B cell (primary cell): ENCODE measurements at regions not wholly inside any gene's neighbourhood (a gene's known extent, or its start where the extent isn't known, plus 50 kb on each side); places are given as distances from the start of the nearest gene placed in this dataset.

Experiments used
- ATAC-seq: fragments of 200-7000 bp; cut with Tn5 transposase; one replicate; pipeline ENCODE4 v1.10.0; 2021; ENCODE audit warnings: low read depth, mild to moderate bottlenecking, moderate number of reproducible peaks, moderate library complexity
- CTCF ChIA-PET: fragments of 350-600 bp; sonication (Branson Sonifier 250); formaldehyde crosslinking; loops from one replicate; lab custom pipeline; 2021; ENCODE audit warnings: antibody characterized with exemption, inconsistent platforms; lab: Charles Lee
- POLR2A ChIA-PET: fragments of 350-600 bp; sonication (Branson Sonifier 250); formaldehyde crosslinking; loops from one replicate; lab custom pipeline; 2021; ENCODE audit warnings: antibody characterized with exemption; lab: Charles Lee
- DNase-seq: peaks from one replicate; pipeline ENCODE4 v3.0.0; 2013
- H2AFZ ChIP-seq: 2 replicates; pipeline ENCODE4 v1.6.1; 2012; ENCODE audit warnings: mild to moderate bottlenecking, low read depth, low read length; ENCODE audit not compliant: insufficient read depth, poor library complexity, severe bottlenecking
- H3K27ac ChIP-seq, 2 donors: 1 replicate in 1 of 2; 2 replicates in 1 of 2; pipeline ENCODE4 v1.5.1; 2012 to 2013; ENCODE audit warnings: low read length in 2 of 2, mild to moderate bottlenecking in 2 of 2, moderate library complexity in 1 of 2
- H3K27me3 ChIP-seq, 4 experiments: fragments of 200-600 bp in 1 of 4; sonication (generic) in 1 of 4; replicated peaks in 1 of 4; 1 replicate in 2 of 4; 2 replicates in 2 of 4; pipeline versions ENCODE4 v1.6.1 to v1.7.0; 2013 to 2016; ENCODE audit warnings: low read length in 3 of 4, mild to moderate bottlenecking in 2 of 4, mixed read lengths in 1 of 4, moderate library complexity in 1 of 4; ENCODE audit not compliant: insufficient read depth in 4 of 4, control insufficient read depth in 3 of 4; ENCODE audit errors: control extremely low read depth in 1 of 4
- H3K36me3 ChIP-seq, 2 experiments: replicated peaks in 1 of 2; 1 replicate in 1 of 2; 2 replicates in 1 of 2; pipeline versions ENCODE4 v1.6.1 to v1.7.1; 2013; ENCODE audit warnings: low read length in 1 of 2; ENCODE audit not compliant: insufficient read depth in 2 of 2, control insufficient read depth in 1 of 2; ENCODE audit errors: control extremely low read depth in 1 of 2, extremely low read depth in 1 of 2
- H3K4me1 ChIP-seq, 2 donors: fragments of 200-600 bp in 1 of 2; sonication (generic) in 1 of 2; 1 replicate in 1 of 2; 2 replicates in 1 of 2; pipeline versions ENCODE4 v1.5.1 to v1.6.1; 2013 to 2017; ENCODE audit warnings: low read length in 2 of 2; ENCODE audit not compliant: control insufficient read depth in 2 of 2, insufficient read depth in 2 of 2
- H3K4me2 ChIP-seq: replicated peaks from 2 replicates; pipeline ENCODE3; 2012; ENCODE audit warnings: mild to moderate bottlenecking, low read depth, low read length; ENCODE audit not compliant: poor library complexity, severe bottlenecking
- H3K4me3 ChIP-seq, 5 experiments: fragments of 200-600 bp in 1 of 5; sonication (generic) in 1 of 5; 1 replicate in 3 of 5; 2 replicates in 2 of 5; pipeline versions ENCODE4 v1.5.1 to v1.7.0; 2011 to 2016; ENCODE audit warnings: low read length in 4 of 5, mild to moderate bottlenecking in 4 of 5, low read depth in 2 of 5, control low read depth in 1 of 5, moderate library complexity in 1 of 5; ENCODE audit not compliant: insufficient read depth in 1 of 5; ENCODE audit errors: control extremely low read depth in 1 of 5, extremely low read depth in 1 of 5
- H3K79me2 ChIP-seq: fragments of 200-600 bp; sonication (generic); one replicate; pipeline ENCODE4 v1.6.0; 2016; ENCODE audit warnings: low read length; ENCODE audit not compliant: control insufficient read depth, insufficient read depth
- H3K9ac ChIP-seq: fragments of 200-600 bp; sonication (generic); 2 replicates; pipeline ENCODE4 v1.6.1; 2017; ENCODE audit warnings: mild to moderate bottlenecking, low read length, moderate library complexity
- H3K9me3 ChIP-seq, 3 donors: one replicate each; pipeline versions ENCODE4 v1.6.1 to v1.7.1; 2013; ENCODE audit warnings: low read length in 2 of 3; ENCODE audit not compliant: control insufficient read depth in 2 of 3, insufficient read depth in 1 of 3; ENCODE audit errors: control extremely low read depth in 1 of 3
- H4K20me1 ChIP-seq: 2 replicates; pipeline ENCODE4 v1.6.0; 2012; ENCODE audit warnings: mild to moderate bottlenecking, low read length; ENCODE audit not compliant: insufficient read depth, control insufficient read depth, poor library complexity, severe bottlenecking
- H3K27ac Mint-ChIP-seq: one replicate; pipeline ENCODE4 v1.8.0; 2021; ENCODE audit warnings: mixed read lengths
- H3K27me3 Mint-ChIP-seq: one replicate; pipeline ENCODE4 v1.8.0; 2021; ENCODE audit warnings: mixed read lengths
- H3K4me1 Mint-ChIP-seq: one replicate; pipeline ENCODE4 v1.8.0; 2021; ENCODE audit warnings: mixed read lengths
- H3K4me3 Mint-ChIP-seq: one replicate; pipeline ENCODE4 v1.8.0; 2021; ENCODE audit warnings: mixed read lengths
- H3K9me3 Mint-ChIP-seq: one replicate; pipeline ENCODE4 v1.8.0; 2022; ENCODE audit warnings: mixed read lengths; ENCODE audit not compliant: insufficient read depth
- EZH2 ChIP-seq: IDR thresholded peaks from 2 replicates; pipeline ENCODE4 v1.6.1; 2012; ENCODE audit warnings: borderline replicate concordance, low read depth, mild to moderate bottlenecking, moderate library complexity, low read length; ENCODE audit not compliant: insufficient read depth, poor library complexity, severe bottlenecking
- WGBS: methylation state at CpG from one replicate; pipeline ENCODE4 v1.1.5; 2013; ENCODE audit warnings: missing lambda C conversion rate; ENCODE audit not compliant: insufficient coverage; 5-methylcytosine and 5-hydroxymethylcytosine counted together
- intact Hi-C: fragments of 100-400 bp; cut with micrococcal nuclease; formaldehyde crosslinking; loops from one replicate; pipeline ENCODE4 v1.10.0; 2022
- TF ChIP-seq, protein P1 (sequence below): fragments of 200-600 bp; IDR thresholded peaks from one replicate; pipeline ENCODE4 v1.8.0; 2022; ENCODE audit warnings: antibody characterized with exemption, mild to moderate bottlenecking

- Histone ChIP-seq H3K4me3 (no peak overlapping the region), H3K4me2 (no peak overlapping the region), H3K79me2 (no peaks in the 10 kb centered on the region), H3K4me1 (no peaks in the 10 kb centered on the region), H3K9ac (no peak overlapping the region), H3K36me3 (no peaks in the 10 kb centered on the region), H3K27ac (no peak overlapping the region), H4K20me1 (no peaks in the 10 kb centered on the region), H3K27me3 (peaks cover 0 to 3% (median 0%) of the 10 kb centered on the region in 4 experiments), H2AFZ (no peak overlapping the region), H3K9me3 (no peaks in the 10 kb centered on the region)
- CTCF ChIA-PET: no interaction called here
- H3K9me3 Mint-ChIP-seq: no peaks in the 10 kb centered on the region
- ATAC-seq: no peak
- POLR2A ChIA-PET: no interaction called here
- DNase-seq: no peak
- H3K27ac Mint-ChIP-seq: no peak overlapping the region
- TF ChIP-seq, protein P1, sequence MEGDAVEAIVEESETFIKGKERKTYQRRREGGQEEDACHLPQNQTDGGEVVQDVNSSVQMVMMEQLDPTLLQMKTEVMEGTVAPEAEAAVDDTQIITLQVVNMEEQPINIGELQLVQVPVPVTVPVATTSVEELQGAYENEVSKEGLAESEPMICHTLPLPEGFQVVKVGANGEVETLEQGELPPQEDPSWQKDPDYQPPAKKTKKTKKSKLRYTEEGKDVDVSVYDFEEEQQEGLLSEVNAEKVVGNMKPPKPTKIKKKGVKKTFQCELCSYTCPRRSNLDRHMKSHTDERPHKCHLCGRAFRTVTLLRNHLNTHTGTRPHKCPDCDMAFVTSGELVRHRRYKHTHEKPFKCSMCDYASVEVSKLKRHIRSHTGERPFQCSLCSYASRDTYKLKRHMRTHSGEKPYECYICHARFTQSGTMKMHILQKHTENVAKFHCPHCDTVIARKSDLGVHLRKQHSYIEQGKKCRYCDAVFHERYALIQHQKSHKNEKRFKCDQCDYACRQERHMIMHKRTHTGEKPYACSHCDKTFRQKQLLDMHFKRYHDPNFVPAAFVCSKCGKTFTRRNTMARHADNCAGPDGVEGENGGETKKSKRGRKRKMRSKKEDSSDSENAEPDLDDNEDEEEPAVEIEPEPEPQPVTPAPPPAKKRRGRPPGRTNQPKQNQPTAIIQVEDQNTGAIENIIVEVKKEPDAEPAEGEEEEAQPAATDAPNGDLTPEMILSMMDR: no peak
- TF ChIP-seq EZH2: no peak
- intact Hi-C loops: no loop called here
- peaks cover 23% of the 10 kb centered on the region for H3K27me3 Mint-ChIP-seq
- no peak overlapping the region for H3K4me3 Mint-ChIP-seq
- 100% methylated on average over 1 of the region's 2 CpGs for WGBS
- no peaks in the 10 kb centered on the region for H3K4me1 Mint-ChIP-seq
Measured at GRCh38 chr3:160622263-160623045, 54.5 kb upstream of the ARL14 start.

- WGBS: 95% methylated on average over 2 of the region's 3 CpGs
- no peaks in the 10 kb centered on the region for H3K4me1 Mint-ChIP-seq
- no peak overlapping the region for H3K27ac ChIP-seq
- no peaks in the 10 kb centered on the region for H3K9me3 ChIP-seq
- no peak overlapping the region for H3K4me3 Mint-ChIP-seq
- H3K27ac Mint-ChIP-seq: no peak overlapping the region
- peaks cover 0 to 3% (median 0%) of the 10 kb centered on the region in 4 experiments for H3K27me3 ChIP-seq
- ATAC-seq: no peak
- DNase-seq: no peak
- H3K9ac ChIP-seq: no peak overlapping the region
- no peaks in the 10 kb centered on the region for H4K20me1 ChIP-seq
- H2AFZ ChIP-seq: no peak overlapping the region
- H3K27me3 Mint-ChIP-seq: peaks cover 28% of the 10 kb centered on the region
- H3K79me2 ChIP-seq: no peaks in the 10 kb centered on the region
- intact Hi-C loops: no loop called here
- H3K9me3 Mint-ChIP-seq: no peaks in the 10 kb centered on the region
- H3K4me2 ChIP-seq: no peak overlapping the region
- ChIA-PET POLR2A (no interaction called here), CTCF (no interaction called here)
- H3K4me1 ChIP-seq: no peaks in the 10 kb centered on the region
- no peak overlapping the region for H3K4me3 ChIP-seq
- H3K36me3 ChIP-seq: no peaks in the 10 kb centered on the region
- no peak for TF ChIP-seq EZH2
- TF ChIP-seq, protein P1: no peak
Measured at GRCh38 chr3:160618878-160619277, 53.5 kb upstream of the KPNA4 start.
